DOHH2 (cell line): ENCODE measurements at regions not wholly inside any gene's neighbourhood (a gene's known extent, or its start where the extent isn't known, plus 50 kb on each side); places are given as distances from the start of the nearest gene placed in this dataset.

Experiments
- EZH2phosphoT487 ChIP-seq: fragments of 200-600 bp; sonication (generic); IDR thresholded peaks from 2 replicates; pipeline ENCODE4 v1.6.1; 2017; ENCODE audit warnings: borderline replicate concordance, mild to moderate bottlenecking, antibody characterized with exemption, low read length, moderate library complexity, mixed read lengths
- TF ChIP-seq, protein P1 (sequence below): fragments of 200-600 bp; sonication (generic); IDR thresholded peaks from one replicate; pipeline ENCODE4 v1.5.1; 2014; ENCODE audit warnings: antibody characterized with exemption, mild to moderate bottlenecking, low read depth, low read length; ENCODE audit not compliant: poor library complexity, severe bottlenecking

DNA sequence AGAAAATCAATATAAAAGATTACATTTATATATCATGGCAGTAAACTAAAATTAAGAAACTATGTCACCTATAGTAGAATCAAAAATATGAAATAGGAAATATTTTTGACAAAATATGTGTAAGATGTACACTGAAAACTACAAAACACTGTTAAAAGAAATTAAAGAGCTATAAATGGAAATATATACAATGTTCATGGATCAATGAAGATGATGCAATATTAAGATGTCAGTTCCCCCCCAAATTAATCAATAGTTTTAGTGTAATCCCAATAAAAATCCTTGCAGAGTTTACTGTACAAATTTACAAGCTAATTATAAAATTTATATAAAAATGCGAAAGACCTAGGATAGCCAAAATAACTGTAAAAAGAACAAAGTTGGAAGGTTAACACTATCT lies 173.0 kb upstream of the ADRA1B start:
- TF ChIP-seq, protein P1, sequence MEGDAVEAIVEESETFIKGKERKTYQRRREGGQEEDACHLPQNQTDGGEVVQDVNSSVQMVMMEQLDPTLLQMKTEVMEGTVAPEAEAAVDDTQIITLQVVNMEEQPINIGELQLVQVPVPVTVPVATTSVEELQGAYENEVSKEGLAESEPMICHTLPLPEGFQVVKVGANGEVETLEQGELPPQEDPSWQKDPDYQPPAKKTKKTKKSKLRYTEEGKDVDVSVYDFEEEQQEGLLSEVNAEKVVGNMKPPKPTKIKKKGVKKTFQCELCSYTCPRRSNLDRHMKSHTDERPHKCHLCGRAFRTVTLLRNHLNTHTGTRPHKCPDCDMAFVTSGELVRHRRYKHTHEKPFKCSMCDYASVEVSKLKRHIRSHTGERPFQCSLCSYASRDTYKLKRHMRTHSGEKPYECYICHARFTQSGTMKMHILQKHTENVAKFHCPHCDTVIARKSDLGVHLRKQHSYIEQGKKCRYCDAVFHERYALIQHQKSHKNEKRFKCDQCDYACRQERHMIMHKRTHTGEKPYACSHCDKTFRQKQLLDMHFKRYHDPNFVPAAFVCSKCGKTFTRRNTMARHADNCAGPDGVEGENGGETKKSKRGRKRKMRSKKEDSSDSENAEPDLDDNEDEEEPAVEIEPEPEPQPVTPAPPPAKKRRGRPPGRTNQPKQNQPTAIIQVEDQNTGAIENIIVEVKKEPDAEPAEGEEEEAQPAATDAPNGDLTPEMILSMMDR: no peak
- TF ChIP-seq EZH2phosphoT487: no peak
